Ovary (tissue), 3 donors: ENCODE measurements at regions not wholly inside any gene's neighbourhood (a gene's known extent, or its start where the extent isn't known, plus 50 kb on each side); places are given as distances from the start of the nearest gene placed in this dataset.

ENCODE experiments used
- CTCF ChIP-seq, 3 donors: fragments of 450-650 bp in 2 of 3; fragments of 200-600 bp in 1 of 3; IDR thresholded peaks; one replicate each; pipeline versions ENCODE4 v1.5.1 to v1.8.0; 2016 to 2022; ENCODE audit warnings: antibody characterized with exemption in 3 of 3, mild to moderate bottlenecking in 1 of 3
- EP300 ChIP-seq: sonication (generic); formaldehyde crosslinking; IDR thresholded peaks from one replicate; pipeline ENCODE4 v1.6.1; 2017; ENCODE audit warnings: antibody characterized with exemption
- POLR2A ChIP-seq: fragments of 450-650 bp; IDR thresholded peaks from one replicate; pipeline ENCODE4 v1.6.1; 2017; ENCODE audit warnings: antibody characterized with exemption, mild to moderate bottlenecking, moderate library complexity
- donor health status: DM: no; HTN: no; CAD: no.

DNA sequence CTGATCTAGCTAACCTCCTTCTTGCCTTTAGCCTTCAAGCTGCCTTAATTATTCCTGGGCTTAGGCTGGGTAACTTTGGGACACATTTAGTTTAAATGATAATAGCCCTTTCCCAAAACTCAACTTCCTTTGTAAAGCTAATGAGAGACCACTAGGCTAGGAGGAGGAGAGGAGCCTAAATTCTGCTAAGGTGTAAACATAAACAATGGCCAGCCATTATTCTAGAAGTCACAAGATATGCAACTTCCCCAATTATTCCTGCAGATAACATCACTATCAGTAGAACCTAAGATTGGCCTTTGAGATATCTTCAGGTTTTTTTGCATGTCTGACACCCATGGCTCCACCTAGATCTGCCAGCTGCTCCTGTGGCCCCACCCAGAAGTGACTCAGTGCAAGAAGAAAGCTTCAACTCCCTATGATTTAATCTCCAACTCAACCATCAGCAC lies 131.2 kb upstream of the FAM20A start:
- no peak for TF ChIP-seq CTCF (IDR thresholded peaks at IDR 0.05)
- no peak for TF ChIP-seq POLR2A
- no peak for TF ChIP-seq EP300
